PFSK-1 (cell line): ENCODE measurements at regions not wholly inside any gene's neighbourhood (a gene's known extent, or its start where the extent isn't known, plus 50 kb on each side); places are given as distances from the start of the nearest gene placed in this dataset.

ENCODE experiments used
- FOXP2 ChIP-seq: optimal IDR thresholded peaks from 2 replicates; pipeline ENCODE3; 2011; ENCODE audit warnings: borderline replicate concordance, control low read depth, inconsistent platforms; ENCODE audit not compliant: insufficient read depth; ENCODE audit errors: extremely low read length, extremely low read depth
- POLR2AphosphoS5 ChIP-seq: IDR thresholded peaks from 2 replicates; pipeline ENCODE4 v1.6.1; 2012; ENCODE audit warnings: low read depth, mild to moderate bottlenecking, control low read depth, low read length, moderate library complexity
- REST ChIP-seq, 2 experiments: IDR thresholded peaks; 2 replicates each; pipeline versions ENCODE4 v1.6.1 to v1.8.0; 2011 to 2012; ENCODE audit warnings: low read depth in 2 of 2, low read length in 2 of 2, control low read depth in 1 of 2, inconsistent platforms in 1 of 2, mild to moderate bottlenecking in 1 of 2, moderate library complexity in 1 of 2; ENCODE audit not compliant: insufficient read depth in 1 of 2
- SIN3A ChIP-seq: IDR thresholded peaks from 2 replicates; pipeline ENCODE4 v1.6.1; 2012; ENCODE audit warnings: mild to moderate bottlenecking, low read length, moderate library complexity, borderline replicate concordance; ENCODE audit not compliant: insufficient read depth
- TAF1 ChIP-seq: IDR thresholded peaks from 2 replicates; pipeline ENCODE4 v1.6.1; 2012; ENCODE audit warnings: low read length, control low read depth, borderline replicate concordance; ENCODE audit not compliant: insufficient read depth

GRCh38 chr10:110408203-110408871 is 89.4 kb upstream of the DUSP5 start:
- TF ChIP-seq FOXP2 (no peak), POLR2AphosphoS5 (no peak), TAF1 (no peak), SIN3A (no peak), REST (IDR thresholded peaks at IDR 0.05; ENCODE audit: insufficient read depth in 1 of 2, low read depth in 2 of 2, low read length in 2 of 2) (no peak)

DNA sequence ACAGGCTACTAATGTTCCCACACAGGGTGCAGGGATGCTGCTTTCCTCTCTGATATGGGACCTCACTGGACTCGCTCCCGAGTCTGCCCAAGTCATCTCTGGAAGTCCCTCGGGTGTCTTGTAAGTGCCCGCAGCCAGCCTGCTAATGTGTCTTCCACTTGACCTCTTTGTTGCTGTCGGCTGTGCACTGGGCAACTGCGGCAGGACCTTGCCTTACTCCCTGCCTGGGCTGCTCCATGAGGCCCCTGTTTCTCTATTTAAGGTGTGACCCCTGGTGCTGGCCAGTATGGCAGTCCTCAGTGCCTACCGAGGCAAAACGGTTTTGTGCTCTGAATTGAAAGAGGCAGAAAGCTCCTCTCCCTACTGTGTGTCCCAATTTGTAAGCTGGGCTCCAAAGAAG is 88.8 kb upstream of the DUSP5 start:
- no peak for TF ChIP-seq TAF1
- no peak for TF ChIP-seq FOXP2
- no peak for TF ChIP-seq REST (IDR thresholded peaks at IDR 0.05; ENCODE audit: insufficient read depth in 1 of 2, low read depth in 2 of 2, low read length in 2 of 2)
- TF ChIP-seq SIN3A = no peak
- no peak for TF ChIP-seq POLR2AphosphoS5

GRCh38 chr10:110409488-110409887 is 88.2 kb upstream of the DUSP5 start:
- no peak for TF ChIP-seq REST (IDR thresholded peaks at IDR 0.05; ENCODE audit: insufficient read depth in 1 of 2, low read depth in 2 of 2, low read length in 2 of 2)
- TF ChIP-seq SIN3A = no peak
- no peak for TF ChIP-seq FOXP2
- no peak for TF ChIP-seq TAF1
- TF ChIP-seq POLR2AphosphoS5 = no peak

GRCh38 chr10:110409926-110410325 is 87.8 kb upstream of the DUSP5 start:
- TF ChIP-seq FOXP2 (no peak), REST (IDR thresholded peaks at IDR 0.05; ENCODE audit: insufficient read depth in 1 of 2, low read depth in 2 of 2, low read length in 2 of 2) (no peak), TAF1 (no peak), SIN3A (no peak), POLR2AphosphoS5 (no peak)
